HCT116 (cell line): ENCODE measurements at regions not wholly inside any gene's neighbourhood (a gene's known extent, or its start where the extent isn't known, plus 50 kb on each side); places are given as distances from the start of the nearest gene placed in this dataset.

Experiments
- ATF3 ChIP-seq: IDR thresholded peaks from 2 replicates; pipeline ENCODE4 v1.6.1; 2012
- CEBPB ChIP-seq: IDR thresholded peaks from 2 replicates; pipeline ENCODE4 v1.6.1; 2012; ENCODE audit warnings: low read depth
- CTCF ChIP-seq, 3 experiments: fragments of 200-600 bp in 1 of 3; sonication (generic) in 1 of 3; IDR thresholded peaks in 2 of 3; conservative IDR thresholded peaks in 1 of 3; 2 replicates each; pipeline ENCODE4 v1.5.1; 2012 to 2017; ENCODE audit warnings: low read depth in 2 of 3, low read length in 2 of 3, antibody characterized with exemption in 1 of 3, borderline replicate concordance in 1 of 3, control low read depth in 1 of 3, mild to moderate bottlenecking in 1 of 3, mixed read lengths in 1 of 3, mixed run types in 1 of 3, moderate library complexity in 1 of 3; ENCODE audit not compliant: insufficient read depth in 1 of 3
- ELF1 ChIP-seq: IDR thresholded peaks from 2 replicates; pipeline ENCODE4 v1.6.1; 2012; ENCODE audit warnings: low read depth, borderline replicate concordance
- POLR2AphosphoS5 ChIP-seq: IDR thresholded peaks from 2 replicates; pipeline ENCODE4 v1.6.1; 2011; ENCODE audit warnings: mild to moderate bottlenecking, low read depth, low read length, moderate library complexity
- SIN3A ChIP-seq: IDR thresholded peaks from 2 replicates; pipeline ENCODE4 v1.6.1; 2012; ENCODE audit warnings: low read depth
- SP1 ChIP-seq: IDR thresholded peaks from 2 replicates; pipeline ENCODE4 v1.6.1; 2012; ENCODE audit warnings: low read depth
- TCF7L2 ChIP-seq: IDR thresholded peaks from 2 replicates; pipeline ENCODE4 v1.7.0; 2011; ENCODE audit warnings: borderline replicate concordance, inconsistent platforms; ENCODE audit not compliant: insufficient read depth, insufficient read length; ENCODE audit errors: extremely low read depth

GRCh38 chr16:48087639-48088038 lies 68.2 kb downstream of the ABCC12 start:
- TF ChIP-seq TCF7L2 (no peak), POLR2AphosphoS5 (no peak), CTCF (IDR thresholded peaks at IDR 0.05 in 2 of 3, conservative IDR thresholded peaks at IDR 0.05 in 1 of 3; ENCODE audit: borderline replicate concordance in 1 of 3, insufficient read depth in 1 of 3, low read depth in 2 of 3, low read length in 2 of 3) (no peak), ELF1 (no peak), SP1 (no peak), SIN3A (no peak), CEBPB (no peak), ATF3 (no peak)
